ENCODE measurements at regions not wholly inside any gene's neighbourhood (a gene's known extent, or its start where the extent isn't known, plus 50 kb on each side); places are given as distances from the start of the nearest gene placed in this dataset.
A peak's percentile ranks its signal among the peaks of the same experiment; 100 is the strongest.
"Not testable (repeated sequence)": the region's sequence is repeated elsewhere in the genome, so short reads cannot be mapped to it uniquely, and the experiment has no call there.

DNA sequence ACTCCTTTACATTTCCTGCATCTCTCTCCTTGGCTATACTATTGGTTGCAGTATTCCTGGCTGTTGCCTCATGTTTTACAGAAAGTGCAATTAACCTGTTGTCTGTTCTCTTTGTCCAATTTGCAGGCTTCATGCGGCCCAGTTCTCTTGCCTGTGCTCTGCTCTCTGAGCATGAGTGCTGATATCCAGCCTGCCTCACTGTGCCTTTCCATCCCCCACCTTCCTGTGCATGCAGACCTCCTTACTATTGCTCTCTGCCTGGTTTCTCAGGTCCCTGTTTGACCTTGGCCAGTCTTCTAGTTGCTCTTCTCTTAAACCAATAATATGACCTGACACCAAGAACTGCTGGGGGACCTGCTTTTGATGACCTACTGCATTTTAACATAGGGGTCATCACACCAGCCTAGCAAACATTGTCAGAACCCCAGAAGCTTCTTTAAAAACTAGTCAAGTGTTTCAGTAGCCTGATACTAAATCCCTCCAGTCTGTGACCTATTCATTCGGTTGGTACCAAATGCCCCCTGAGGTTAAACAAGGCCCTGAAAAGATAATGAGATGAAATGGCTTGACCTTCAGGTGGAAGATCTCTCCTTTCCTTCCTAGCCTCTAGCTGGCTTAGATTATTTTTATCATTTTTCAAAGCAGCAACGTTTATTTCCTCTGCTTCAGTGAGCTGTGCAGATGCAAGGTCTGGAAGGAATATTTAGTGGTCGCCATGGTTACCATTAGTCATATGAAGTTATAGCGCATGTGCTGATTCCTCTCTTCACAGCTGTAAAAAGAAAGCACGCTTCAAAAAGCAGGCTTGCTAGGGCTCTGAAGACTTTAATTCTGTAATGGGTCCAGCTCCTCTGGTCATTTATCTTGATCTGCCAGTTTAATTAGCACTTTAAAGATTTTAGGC lies 216.5 kb downstream of the PHLDA1 start:
- ATAC-seq (peak; percentile 34 to 47), DNase-seq (no peak)
- H3K4me1 Mint-ChIP-seq (ENCODE audit: low read depth), result peaks cover 21% of the 10 kb centered on the region
- H3K9me3 Mint-ChIP-seq, result no peaks in the 10 kb centered on the region
- H3K27me3 Mint-ChIP-seq (ENCODE audit: low read depth), result peaks cover 2% of the 10 kb centered on the region
- no peaks in the 10 kb centered on the region for H3K36me3 Mint-ChIP-seq (ENCODE audit: insufficient read depth)
- no peak overlapping the region for H3K4me3 Mint-ChIP-seq

DNA sequence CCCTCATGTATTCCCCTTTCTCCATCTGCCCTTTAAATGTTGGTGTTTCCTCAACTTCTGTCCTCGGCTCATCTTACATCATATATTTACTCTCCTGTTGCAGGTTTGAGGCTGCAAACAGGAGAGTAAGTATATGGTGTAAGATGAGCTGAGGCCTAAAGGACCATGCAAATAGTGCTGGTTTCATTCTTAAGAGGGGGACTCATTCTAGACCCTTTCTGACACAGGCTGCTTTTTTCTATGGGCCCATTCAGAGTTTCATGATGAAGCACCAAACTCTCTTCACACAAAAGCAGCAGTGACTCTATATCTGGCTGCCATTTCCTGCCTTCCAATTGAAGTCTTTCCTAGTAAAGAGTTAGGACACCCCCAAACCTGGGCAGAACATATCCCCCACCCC lies 218.5 kb downstream of the PHLDA1 start:
- DNase-seq (no peak), ATAC-seq (peak in 1 of 2 donors; percentile 49)
- peaks cover 21% of the 10 kb centered on the region for H3K4me1 Mint-ChIP-seq (ENCODE audit: low read depth)
- H3K4me3 Mint-ChIP-seq, result no peak overlapping the region
- H3K9me3 Mint-ChIP-seq, result peaks cover 5% of the 10 kb centered on the region
- H3K36me3 Mint-ChIP-seq (ENCODE audit: insufficient read depth), result no peaks in the 10 kb centered on the region
- peaks cover 4% of the 10 kb centered on the region for H3K27me3 Mint-ChIP-seq (ENCODE audit: low read depth)

DNA sequence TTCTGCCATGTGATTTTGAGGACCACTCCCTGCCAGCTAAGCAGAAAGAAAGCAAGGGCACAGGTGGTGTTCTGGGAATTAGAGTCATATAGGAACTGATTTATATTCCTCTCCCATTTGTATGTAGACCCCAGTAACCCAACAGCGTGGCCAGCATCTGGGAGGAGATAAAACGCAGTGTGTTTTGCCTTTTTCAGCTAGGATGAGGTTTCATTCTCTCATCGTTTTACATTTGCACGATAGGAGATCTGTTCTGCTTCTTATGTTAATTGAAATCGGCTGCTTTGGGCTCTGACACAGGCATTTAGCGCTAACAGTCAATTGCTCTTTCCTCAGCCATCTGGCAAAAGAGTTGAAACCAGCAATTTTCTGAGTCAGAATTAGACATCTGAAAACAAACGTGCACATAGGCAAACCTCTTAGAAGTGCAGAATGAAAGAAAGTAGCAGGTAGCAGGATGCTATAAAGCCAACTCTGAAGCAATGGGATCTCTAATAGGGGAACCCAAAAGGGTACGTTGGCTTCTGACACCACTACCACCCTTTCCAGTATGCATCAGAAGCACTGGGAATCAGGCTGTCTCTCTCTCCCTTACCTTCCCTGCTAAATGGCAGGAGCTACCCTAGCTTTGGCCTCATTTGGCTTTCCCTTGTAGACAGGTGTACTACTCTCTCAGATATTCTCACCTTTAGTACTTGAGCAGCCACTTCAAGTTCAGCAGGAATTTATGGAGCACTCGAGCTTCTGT lies 219.1 kb downstream of the PHLDA1 start:
- ATAC-seq, result peak in 1 of 2 donors; percentile 42
- Mint-ChIP-seq H3K4me3 (no peak overlapping the region), H3K27me3 (ENCODE audit: low read depth) (peaks cover 4% of the 10 kb centered on the region), H3K9me3 (peaks cover 5% of the 10 kb centered on the region), H3K36me3 (ENCODE audit: insufficient read depth) (no peaks in the 10 kb centered on the region), H3K4me1 (ENCODE audit: low read depth) (peaks cover 21% of the 10 kb centered on the region)
- DNase-seq, result no peak

DNA sequence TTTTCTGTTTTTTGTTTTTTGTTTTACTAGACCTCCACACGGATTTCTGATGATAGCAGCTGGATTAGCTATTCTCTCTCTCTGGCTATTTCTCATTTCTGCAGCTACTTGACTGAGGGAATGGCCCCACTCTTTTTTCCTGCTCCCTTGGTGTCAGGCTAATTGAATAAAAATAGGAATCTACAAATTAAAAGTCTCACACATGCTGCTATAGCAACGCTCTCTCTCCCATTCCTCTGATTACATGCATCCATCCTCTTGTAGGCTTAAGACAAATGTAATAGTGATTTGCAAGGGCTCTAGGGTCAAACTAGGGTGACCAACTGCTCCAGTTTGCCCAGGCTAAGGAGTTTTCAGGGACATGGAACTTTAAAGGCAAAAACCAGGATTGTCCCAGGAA lies 221.8 kb downstream of the PHLDA1 start:
- no peaks in the 10 kb centered on the region for H3K36me3 Mint-ChIP-seq (ENCODE audit: insufficient read depth)
- H3K9me3 Mint-ChIP-seq, result peaks cover 11% of the 10 kb centered on the region
- no peak overlapping the region for H3K4me3 Mint-ChIP-seq
- peaks cover 4% of the 10 kb centered on the region for H3K27me3 Mint-ChIP-seq (ENCODE audit: low read depth)
- DNase-seq, result no peak
- ATAC-seq, result no peak
- peaks cover 9% of the 10 kb centered on the region for H3K4me1 Mint-ChIP-seq (ENCODE audit: low read depth)

DNA sequence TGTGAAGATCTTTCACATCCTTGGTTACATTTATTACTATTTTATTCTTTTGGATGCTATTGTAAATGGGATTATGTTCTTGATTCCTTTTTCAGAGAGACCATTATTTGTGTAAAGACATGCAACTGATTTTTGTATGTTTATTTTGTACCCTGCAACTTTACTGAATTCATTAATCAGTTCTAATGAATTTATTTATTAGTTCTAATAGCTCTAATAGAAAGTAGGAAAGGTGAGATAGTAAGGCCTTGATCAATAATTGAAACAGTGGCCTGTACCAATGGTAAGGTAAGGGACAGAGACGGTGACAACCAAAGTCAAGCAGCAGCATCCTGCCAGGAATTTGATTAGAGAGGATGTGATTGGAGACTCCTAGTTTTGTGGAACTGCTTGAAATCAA lies 224.1 kb downstream of the PHLDA1 start:
- Mint-ChIP-seq H3K36me3 (ENCODE audit: insufficient read depth) (no peaks in the 10 kb centered on the region), H3K4me1 (ENCODE audit: low read depth) (peaks cover 8% of the 10 kb centered on the region), H3K4me3 (no peak overlapping the region), H3K27me3 (ENCODE audit: low read depth) (peaks cover 4% of the 10 kb centered on the region), H3K9me3 (peaks cover 11% of the 10 kb centered on the region)
- ATAC-seq, result no peak
- no peak for DNase-seq

DNA sequence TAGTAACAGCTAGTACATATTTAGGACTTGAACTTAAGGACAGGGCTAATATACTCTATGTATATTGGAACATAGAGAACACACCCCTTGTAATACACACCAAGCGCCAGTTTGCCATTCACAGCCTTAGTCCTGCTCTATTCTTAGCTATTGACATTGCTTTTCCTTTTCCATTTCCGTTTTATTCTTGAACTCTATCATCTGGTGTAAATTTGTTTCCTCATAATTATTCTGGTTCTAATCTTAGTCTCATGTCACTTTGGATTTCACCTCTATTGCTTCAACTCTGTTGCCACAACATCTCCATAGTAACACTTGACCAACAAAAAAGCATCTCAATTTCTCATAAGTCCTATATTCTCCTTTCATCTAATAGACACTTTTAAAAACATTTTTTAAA lies 225.7 kb downstream of the PHLDA1 start:
- H3K4me1 Mint-ChIP-seq (ENCODE audit: low read depth), result no peaks in the 10 kb centered on the region
- peaks cover 11% of the 10 kb centered on the region for H3K9me3 Mint-ChIP-seq
- no peak for ATAC-seq
- H3K36me3 Mint-ChIP-seq (ENCODE audit: insufficient read depth), result no peaks in the 10 kb centered on the region
- H3K27me3 Mint-ChIP-seq (ENCODE audit: low read depth), result peaks cover 2% of the 10 kb centered on the region
- H3K4me3 Mint-ChIP-seq, result no peak overlapping the region
- no peak for DNase-seq

DNA sequence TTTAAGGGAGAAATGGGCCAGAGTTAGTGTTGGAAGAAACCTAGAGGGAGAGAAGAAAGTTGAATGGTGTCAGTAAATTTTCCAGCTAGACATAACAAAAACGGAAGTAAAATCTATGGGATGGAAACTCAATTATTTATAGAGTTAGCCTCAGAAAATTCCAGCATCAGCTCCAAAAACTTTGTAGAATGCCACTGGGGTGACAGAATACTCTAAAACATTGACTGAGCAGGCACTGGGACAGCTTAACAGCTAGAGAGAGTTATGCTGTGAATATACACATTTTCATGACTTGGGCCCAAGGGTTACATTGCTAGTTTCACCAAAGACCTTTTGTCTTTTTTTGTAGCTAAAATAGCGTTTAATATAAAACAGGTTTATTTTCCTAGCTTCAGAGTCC lies 226.3 kb downstream of the PHLDA1 start:
- DNase-seq (no peak), ATAC-seq (no peak)
- Mint-ChIP-seq H3K36me3 (ENCODE audit: insufficient read depth) (no peaks in the 10 kb centered on the region), H3K27me3 (ENCODE audit: low read depth) (peaks cover 2% of the 10 kb centered on the region), H3K4me3 (no peak overlapping the region), H3K4me1 (ENCODE audit: low read depth) (no peaks in the 10 kb centered on the region), H3K9me3 (peaks cover 11% of the 10 kb centered on the region)

DNA sequence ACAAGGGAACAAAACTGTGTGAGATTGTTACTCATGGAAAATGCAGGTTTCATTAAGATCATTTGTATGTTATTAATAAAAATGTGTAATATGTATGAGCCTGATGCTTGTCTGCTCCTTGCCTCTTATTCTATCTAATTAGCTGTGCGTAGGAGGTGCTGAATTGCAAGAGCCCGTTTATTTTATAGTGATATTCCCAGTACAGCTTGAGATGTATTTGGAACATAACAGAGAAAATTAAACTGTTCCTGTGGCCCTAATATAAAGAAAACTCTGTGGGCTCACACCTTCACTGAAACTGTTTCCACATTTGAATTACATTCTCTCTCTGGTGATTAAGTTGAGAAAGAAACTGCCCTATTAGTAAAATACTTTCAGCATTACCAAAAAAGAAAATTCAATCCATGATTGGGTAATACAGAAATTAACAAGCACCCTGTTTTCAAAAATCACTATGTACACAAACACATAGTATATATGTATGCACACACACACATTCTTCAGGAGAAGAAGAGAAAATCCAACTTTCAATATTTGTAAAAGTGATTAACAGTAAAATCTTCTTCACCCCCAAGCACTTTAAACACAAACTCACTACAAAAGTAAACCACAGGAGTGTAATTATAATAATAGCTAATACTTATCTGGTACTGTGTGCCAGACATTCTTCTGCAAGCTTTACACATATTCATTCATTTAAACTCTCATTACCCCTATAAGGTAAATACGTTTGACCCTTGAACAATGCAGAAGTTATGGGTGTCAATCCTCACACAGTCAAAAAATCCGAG lies 233.2 kb downstream of the PHLDA1 start:
- H3K9me3 Mint-ChIP-seq, result no peaks in the 10 kb centered on the region
- no peak overlapping the region for H3K4me3 Mint-ChIP-seq
- no peaks in the 10 kb centered on the region for H3K4me1 Mint-ChIP-seq (ENCODE audit: low read depth)
- H3K36me3 Mint-ChIP-seq (ENCODE audit: insufficient read depth), result no peaks in the 10 kb centered on the region
- H3K27me3 Mint-ChIP-seq (ENCODE audit: low read depth), result no peaks in the 10 kb centered on the region
- ATAC-seq (no peak), DNase-seq (no peak)

DNA sequence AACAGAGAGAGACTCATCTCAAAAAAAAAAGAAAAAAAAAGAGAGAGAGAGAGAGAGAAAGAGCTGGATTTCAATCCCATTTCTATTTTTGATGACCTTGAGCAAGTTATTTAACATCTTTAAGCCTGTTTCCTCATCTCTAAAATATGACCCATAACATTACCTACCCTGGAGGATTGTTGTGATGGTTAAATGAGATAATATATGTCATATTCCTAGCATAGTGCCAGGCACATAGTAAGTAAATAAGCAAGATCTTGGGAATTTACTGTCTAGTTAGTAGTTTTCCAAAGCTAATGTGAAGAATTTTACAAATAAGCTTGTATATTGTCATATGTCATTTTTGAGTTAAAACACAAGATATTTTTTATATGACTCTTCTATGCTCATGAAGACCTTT lies 236.5 kb downstream of the PHLDA1 start:
- ATAC-seq (no peak), DNase-seq (no peak)
- Mint-ChIP-seq H3K4me3 (no peak overlapping the region), H3K9me3 (no peaks in the 10 kb centered on the region), H3K27me3 (ENCODE audit: low read depth) (no peaks in the 10 kb centered on the region), H3K4me1 (ENCODE audit: low read depth) (peaks cover 10% of the 10 kb centered on the region), H3K36me3 (ENCODE audit: insufficient read depth) (no peaks in the 10 kb centered on the region)

DNA sequence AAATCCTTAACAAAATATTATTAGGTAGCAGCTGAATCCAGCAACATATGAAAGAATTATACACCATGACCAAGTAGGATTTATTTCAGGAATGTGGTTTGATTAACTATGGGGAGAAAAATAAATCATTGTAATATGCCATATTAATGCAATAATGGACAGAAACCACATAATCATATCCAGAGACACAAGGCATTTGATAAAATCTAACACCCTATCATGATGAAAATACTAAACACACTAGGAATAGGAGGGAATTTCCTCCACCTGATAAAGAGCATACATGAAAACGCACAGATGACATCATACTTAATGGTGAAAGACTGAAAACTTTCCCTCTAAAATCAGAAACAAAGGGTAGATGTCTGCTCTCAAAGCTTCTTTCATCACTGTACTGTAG lies 238.9 kb downstream of the PHLDA1 start:
- ATAC-seq (peak in 1 of 2 donors; percentile 32), DNase-seq (no peak)
- Mint-ChIP-seq H3K4me3 (no peak overlapping the region), H3K9me3 (no peaks in the 10 kb centered on the region), H3K36me3 (ENCODE audit: insufficient read depth) (no peaks in the 10 kb centered on the region), H3K4me1 (ENCODE audit: low read depth) (peaks cover 13% of the 10 kb centered on the region), H3K27me3 (ENCODE audit: low read depth) (no peaks in the 10 kb centered on the region)

DNA sequence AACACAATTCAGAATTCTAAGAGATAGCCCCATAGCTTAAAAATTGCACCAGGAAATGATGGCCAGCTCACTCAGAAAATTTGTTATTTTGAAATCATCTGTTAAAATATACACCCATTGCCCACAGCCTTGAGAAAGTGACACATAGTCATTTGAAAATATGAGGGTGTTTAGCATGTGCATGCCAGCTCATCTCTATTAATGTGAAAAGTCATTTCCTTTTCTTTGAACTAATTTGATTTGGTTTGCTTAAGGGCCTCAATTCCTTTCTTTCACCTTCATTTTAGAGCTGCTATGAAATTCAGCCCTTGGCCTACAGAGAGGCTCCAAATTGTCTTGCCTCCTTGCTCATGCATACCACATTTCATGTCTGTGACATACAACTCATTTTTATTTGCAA lies 241.4 kb downstream of the PHLDA1 start:
- Mint-ChIP-seq H3K36me3 (ENCODE audit: insufficient read depth) (no peaks in the 10 kb centered on the region), H3K27me3 (ENCODE audit: low read depth) (no peaks in the 10 kb centered on the region), H3K9me3 (no peaks in the 10 kb centered on the region), H3K4me3 (no peak overlapping the region), H3K4me1 (ENCODE audit: low read depth) (peaks cover 13% of the 10 kb centered on the region)
- ATAC-seq, result peak; percentile 83 to 87
- no peak for DNase-seq

DNA sequence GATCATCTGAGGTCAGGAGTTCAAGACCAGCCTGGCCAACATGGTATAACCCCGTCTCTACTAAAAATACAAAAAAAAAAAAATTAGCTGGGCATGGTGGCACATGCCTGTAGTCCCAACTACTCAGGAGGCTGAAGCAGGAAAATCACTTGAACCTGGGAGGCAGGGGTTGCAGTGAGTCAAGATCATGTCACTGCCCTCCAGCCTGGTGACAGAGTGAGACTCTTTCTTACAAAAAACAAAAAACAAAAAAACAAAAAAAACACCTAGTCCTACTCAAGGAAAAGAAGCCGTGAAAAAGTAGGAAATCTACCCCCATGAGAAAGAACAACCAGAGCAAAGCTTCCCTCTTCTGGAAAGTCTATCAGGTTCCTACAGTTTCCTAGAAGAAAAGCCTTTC lies 244.4 kb downstream of the PHLDA1 start:
- not testable (repeated sequence) for H3K9me3 Mint-ChIP-seq; H3K27me3 Mint-ChIP-seq (ENCODE audit: low read depth); ATAC-seq; DNase-seq; H3K4me3 Mint-ChIP-seq; H3K36me3 Mint-ChIP-seq (ENCODE audit: insufficient read depth)
- H3K4me1 Mint-ChIP-seq (ENCODE audit: low read depth), result peaks cover 11% of the 10 kb centered on the region

DNA sequence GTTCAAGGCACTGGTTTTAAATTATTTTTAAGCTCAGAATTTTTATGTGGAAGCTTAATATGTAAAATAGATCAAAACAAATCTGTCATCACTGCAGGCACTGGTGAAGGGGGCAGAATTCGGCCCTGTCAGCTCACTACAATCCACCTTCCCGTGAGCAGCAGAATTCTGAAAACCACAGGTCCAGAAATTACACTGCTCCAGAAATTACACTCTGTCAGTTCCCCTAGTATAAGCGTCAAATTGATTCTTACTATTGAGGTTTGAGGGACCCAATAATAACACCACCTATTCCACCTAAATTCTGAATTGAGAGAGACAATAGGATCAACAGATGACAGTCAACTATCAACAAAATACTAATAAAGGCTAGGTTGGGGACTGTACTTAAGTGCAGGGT lies 245.5 kb downstream of the PHLDA1 start:
- H3K4me1 Mint-ChIP-seq (ENCODE audit: low read depth), result peaks cover 17% of the 10 kb centered on the region
- no peak overlapping the region for H3K4me3 Mint-ChIP-seq
- ATAC-seq (no peak), DNase-seq (no peak)
- H3K9me3 Mint-ChIP-seq, result no peaks in the 10 kb centered on the region
- no peaks in the 10 kb centered on the region for H3K27me3 Mint-ChIP-seq (ENCODE audit: low read depth)
- H3K36me3 Mint-ChIP-seq (ENCODE audit: insufficient read depth), result no peaks in the 10 kb centered on the region

DNA sequence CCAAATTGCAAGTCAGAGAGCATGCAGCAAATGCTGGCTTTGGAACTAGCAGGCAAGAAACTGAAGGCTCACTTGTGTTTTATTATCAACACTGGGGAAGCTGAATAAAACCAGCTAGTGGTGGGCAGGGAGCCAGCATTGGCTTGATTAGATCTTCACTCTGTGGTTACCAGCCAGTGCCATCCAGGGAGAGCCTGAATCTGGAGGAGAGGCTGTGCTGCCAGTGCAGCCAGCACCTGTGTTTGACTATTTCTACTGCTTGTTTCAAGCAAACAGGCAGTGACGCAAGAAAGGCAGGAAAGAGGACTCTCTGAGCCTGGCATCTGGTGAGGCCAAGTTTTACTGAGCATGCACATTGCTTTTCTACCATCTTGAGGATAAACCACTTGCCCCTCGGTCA lies 247.0 kb downstream of the PHLDA1 start:
- Mint-ChIP-seq H3K27me3 (ENCODE audit: low read depth) (peaks cover 3% of the 10 kb centered on the region), H3K9me3 (no peaks in the 10 kb centered on the region), H3K4me3 (no peak overlapping the region), H3K36me3 (ENCODE audit: insufficient read depth) (no peaks in the 10 kb centered on the region), H3K4me1 (ENCODE audit: low read depth) (peaks cover 11% of the 10 kb centered on the region)
- ATAC-seq, result no peak
- DNase-seq, result no peak
